ENCODE measurements at regions not wholly inside any gene's neighbourhood (a gene's known extent, or its start where the extent isn't known, plus 50 kb on each side); places are given as distances from the start of the nearest gene placed in this dataset.

- H3K27me3 ChIP-seq (ENCODE audit: low read depth): no peaks in the 10 kb centered on the region
- no peaks in the 10 kb centered on the region for H3K36me3 ChIP-seq
- TF ChIP-seq CTCF (IDR thresholded peaks at IDR 0.05; ENCODE audit: borderline replicate concordance): no peak
- DNase-seq: no peak
- intact Hi-C loops (cut with micrococcal nuclease): no loop called here
- no peak overlapping the region for H3K4me3 ChIP-seq
- H3K27ac ChIP-seq (replicated peaks): no peak overlapping the region
- H3K4me1 ChIP-seq: no peaks in the 10 kb centered on the region
- H3K9me3 ChIP-seq (replicated peaks): no peaks in the 10 kb centered on the region
These were observed 944.7 kb upstream of the NDST4 start for GRCh38 chr4:116058129-116058528.

GRCh38 chr4:116055857-116056827 is 942.7 kb upstream of the NDST4 start:
- no peaks in the 10 kb centered on the region for H3K27me3 ChIP-seq (ENCODE audit: low read depth)
- no peak for DNase-seq
- no peaks in the 10 kb centered on the region for H3K9me3 ChIP-seq (replicated peaks)
- no peak overlapping the region for H3K27ac ChIP-seq (replicated peaks)
- intact Hi-C loops (cut with micrococcal nuclease): no loop called here
- no peak overlapping the region for H3K4me3 ChIP-seq
- no peak for TF ChIP-seq CTCF (IDR thresholded peaks at IDR 0.05; ENCODE audit: borderline replicate concordance)
- no peaks in the 10 kb centered on the region for H3K4me1 ChIP-seq
- no peaks in the 10 kb centered on the region for H3K36me3 ChIP-seq

GRCh38 chr4:116027311-116027710 is 913.9 kb upstream of the NDST4 start:
- no peak for DNase-seq
- intact Hi-C loops (cut with micrococcal nuclease): no loop called here
- no peak for TF ChIP-seq CTCF (IDR thresholded peaks at IDR 0.05; ENCODE audit: borderline replicate concordance)
- Histone ChIP-seq H3K27ac (replicated peaks) (no peak overlapping the region), H3K4me3 (no peak overlapping the region), H3K9me3 (replicated peaks) (peaks cover 2% of the 10 kb centered on the region), H3K36me3 (no peaks in the 10 kb centered on the region), H3K4me1 (no peaks in the 10 kb centered on the region), H3K27me3 (ENCODE audit: low read depth) (no peaks in the 10 kb centered on the region)

GRCh38 chr4:116024954-116025708 is 911.7 kb upstream of the NDST4 start:
- Histone ChIP-seq H3K27me3 (ENCODE audit: low read depth) (no peaks in the 10 kb centered on the region), H3K27ac (replicated peaks) (no peak overlapping the region), H3K4me1 (no peaks in the 10 kb centered on the region), H3K36me3 (no peaks in the 10 kb centered on the region), H3K4me3 (no peak overlapping the region), H3K9me3 (replicated peaks) (peaks cover 23% of the 10 kb centered on the region)
- DNase-seq: no peak
- intact Hi-C loops (cut with micrococcal nuclease): no loop called here
- TF ChIP-seq CTCF (IDR thresholded peaks at IDR 0.05; ENCODE audit: borderline replicate concordance): no peak

GRCh38 chr4:116023049-116023448 is 909.6 kb upstream of the NDST4 start:
- Histone ChIP-seq H3K27ac (replicated peaks) (no peak overlapping the region), H3K27me3 (ENCODE audit: low read depth) (no peaks in the 10 kb centered on the region), H3K9me3 (replicated peaks) (peaks cover 44% of the 10 kb centered on the region), H3K4me1 (no peaks in the 10 kb centered on the region), H3K4me3 (no peak overlapping the region), H3K36me3 (no peaks in the 10 kb centered on the region)
- no peak for DNase-seq
- intact Hi-C loops (cut with micrococcal nuclease): no loop called here
- no peak for TF ChIP-seq CTCF (IDR thresholded peaks at IDR 0.05; ENCODE audit: borderline replicate concordance)

All from left ventricle myocardium inferior (tissue), 1 donor.